CD8-positive, alpha-beta memory T cell (primary cell): ENCODE measurements at regions not wholly inside any gene's neighbourhood (a gene's known extent, or its start where the extent isn't known, plus 50 kb on each side); places are given as distances from the start of the nearest gene placed in this dataset.

Experiments
- CTCF ChIA-PET: fragments of 350-600 bp; sonication (Branson Sonifier 250); formaldehyde crosslinking; loops from one replicate; lab custom pipeline; 2021; ENCODE audit warnings: antibody characterized with exemption; lab: Charles Lee
- POLR2A ChIA-PET: fragments of 350-600 bp; sonication (Branson Sonifier 250); formaldehyde crosslinking; loops from one replicate; lab custom pipeline; 2021; ENCODE audit warnings: antibody characterized with exemption; lab: Charles Lee
- DNase-seq, 5 donors: peaks; one replicate each; pipeline versions ENCODE4 v3.0.0 to v3.0.0-alpha.2; 2020 to 2022; ENCODE audit warnings: mixed read lengths in 1 of 5
- H3K27ac ChIP-seq: one replicate; pipeline ENCODE4 v1.7.0; 2013; ENCODE audit warnings: low read depth, mild to moderate bottlenecking, low read length, moderate library complexity
- H3K27me3 ChIP-seq: 2 replicates; pipeline ENCODE4 v1.7.0; 2013; ENCODE audit warnings: low read length, mild to moderate bottlenecking; ENCODE audit not compliant: insufficient read depth, poor library complexity, severe bottlenecking
- H3K36me3 ChIP-seq: 2 replicates; pipeline ENCODE4 v1.7.0; 2013; ENCODE audit warnings: mild to moderate bottlenecking, low read length, moderate library complexity; ENCODE audit not compliant: insufficient read depth
- H3K4me1 ChIP-seq: 2 replicates; pipeline ENCODE4 v1.7.0; 2013; ENCODE audit warnings: mild to moderate bottlenecking, low read length, moderate library complexity; ENCODE audit not compliant: insufficient read depth
- H3K4me3 ChIP-seq: 2 replicates; pipeline ENCODE4 v1.7.0; 2013; ENCODE audit warnings: mild to moderate bottlenecking, low read length
- H3K9me3 ChIP-seq: 2 replicates; pipeline ENCODE4 v1.7.0; 2013; ENCODE audit warnings: mild to moderate bottlenecking, low read length
- H3K27ac Mint-ChIP-seq, 8 donors: one replicate each; pipeline ENCODE4 v1.8.0; 2020 to 2021; ENCODE audit warnings: mixed read lengths in 8 of 8, mild to moderate bottlenecking in 6 of 8, inconsistent platforms in 3 of 8, moderate library complexity in 3 of 8
- H3K27me3 Mint-ChIP-seq, 2 donors: one replicate each; pipeline ENCODE4 v1.8.0; 2020 to 2021; ENCODE audit warnings: mixed read lengths in 2 of 2, mild to moderate bottlenecking in 1 of 2, moderate library complexity in 1 of 2
- H3K36me3 Mint-ChIP-seq, 3 donors: one replicate each; pipeline ENCODE4 v1.8.0; 2020 to 2021; ENCODE audit warnings: mixed read lengths in 3 of 3, inconsistent platforms in 1 of 3, mild to moderate bottlenecking in 1 of 3
- H3K4me1 Mint-ChIP-seq, 3 donors: one replicate each; pipeline ENCODE4 v1.8.0; 2020 to 2021; ENCODE audit warnings: mixed read lengths in 3 of 3, inconsistent platforms in 1 of 3, mild to moderate bottlenecking in 1 of 3
- H3K4me3 Mint-ChIP-seq, 7 donors: one replicate each; pipeline ENCODE4 v1.8.0; 2020 to 2021; ENCODE audit warnings: mixed read lengths in 7 of 7, mild to moderate bottlenecking in 6 of 7, moderate library complexity in 4 of 7, inconsistent platforms in 2 of 7
- H3K9me3 Mint-ChIP-seq, 5 donors: one replicate each; pipeline ENCODE4 v1.8.0; 2020 to 2022; ENCODE audit warnings: mixed read lengths in 5 of 5, mild to moderate bottlenecking in 3 of 5, moderate library complexity in 2 of 5, inconsistent platforms in 1 of 5

DNA sequence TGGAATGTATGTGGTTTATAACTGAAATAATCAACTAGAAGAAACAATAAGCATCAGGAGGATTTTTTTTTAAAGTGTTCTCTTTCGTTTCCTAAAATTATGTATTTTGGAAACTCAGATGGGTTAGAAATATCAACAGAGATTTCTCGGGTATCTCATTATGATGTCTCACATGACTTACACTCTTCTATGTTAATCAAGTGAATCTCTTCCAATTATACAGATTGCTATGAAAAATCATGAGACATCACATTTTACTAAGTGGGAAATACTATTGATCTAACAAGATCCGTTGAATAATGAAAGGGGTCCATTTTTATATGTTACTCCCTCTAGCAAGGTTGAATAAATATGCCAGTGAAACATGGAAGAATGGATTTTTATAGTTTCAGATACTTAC, 54.7 kb upstream of the NRIP1 start:
- ChIA-PET POLR2A (no interaction called here), CTCF (no interaction called here)
- DNase-seq: no peak
- Mint-ChIP-seq H3K4me3 (no peak overlapping the region), H3K27ac (no peak overlapping the region), H3K9me3 (peaks cover 0 to 2% (median 0%) of the 10 kb centered on the region in 5 donors), H3K36me3 (no peaks in the 10 kb centered on the region), H3K27me3 (peaks cover 5 to 8% of the 10 kb centered on the region in 2 donors), H3K4me1 (no peaks in the 10 kb centered on the region)
- Histone ChIP-seq H3K4me3 (no peak overlapping the region), H3K9me3 (no peaks in the 10 kb centered on the region), H3K4me1 (no peaks in the 10 kb centered on the region), H3K36me3 (no peaks in the 10 kb centered on the region), H3K27ac (no peak overlapping the region), H3K27me3 (no peaks in the 10 kb centered on the region)

DNA sequence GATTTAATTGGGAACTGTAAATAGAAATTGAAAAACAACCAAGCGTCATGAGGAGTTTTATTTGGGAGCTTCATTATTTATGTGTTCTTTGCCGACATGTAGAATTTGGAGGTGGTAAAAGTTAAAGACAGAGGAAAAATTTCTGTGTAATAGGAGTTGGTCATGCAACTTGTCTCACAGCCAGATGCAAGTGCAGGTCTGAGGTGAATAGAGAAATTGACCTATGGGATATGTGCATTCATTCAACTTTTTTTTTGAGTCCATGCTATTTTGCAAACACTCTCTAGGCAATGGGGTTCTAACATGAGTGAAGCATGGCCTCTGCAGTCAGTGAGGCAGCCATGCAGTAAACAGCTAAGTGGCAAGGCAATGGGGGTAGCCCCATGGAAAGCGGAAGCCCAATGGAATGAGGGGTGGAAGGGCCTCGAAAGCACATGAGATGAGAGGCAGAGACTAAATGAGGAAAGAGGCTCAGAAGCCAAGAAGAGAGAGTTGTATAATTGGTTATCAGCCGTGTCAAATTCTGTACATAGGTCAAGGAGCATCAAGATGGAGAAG, 56.4 kb upstream of the NRIP1 start:
- H3K4me3 Mint-ChIP-seq: no peak overlapping the region
- peaks cover 0 to 2% (median 0%) of the 10 kb centered on the region in 5 donors for H3K9me3 Mint-ChIP-seq
- peaks cover 1 to 2% of the 10 kb centered on the region in 2 donors for H3K27me3 Mint-ChIP-seq
- Histone ChIP-seq H3K4me3 (no peak overlapping the region), H3K27ac (no peak overlapping the region), H3K4me1 (no peaks in the 10 kb centered on the region), H3K9me3 (no peaks in the 10 kb centered on the region), H3K36me3 (no peaks in the 10 kb centered on the region), H3K27me3 (no peaks in the 10 kb centered on the region)
- H3K36me3 Mint-ChIP-seq: no peaks in the 10 kb centered on the region
- ChIA-PET CTCF (no interaction called here), POLR2A (no interaction called here)
- no peak for DNase-seq
- no peaks in the 10 kb centered on the region for H3K4me1 Mint-ChIP-seq
- H3K27ac Mint-ChIP-seq: no peak overlapping the region

DNA sequence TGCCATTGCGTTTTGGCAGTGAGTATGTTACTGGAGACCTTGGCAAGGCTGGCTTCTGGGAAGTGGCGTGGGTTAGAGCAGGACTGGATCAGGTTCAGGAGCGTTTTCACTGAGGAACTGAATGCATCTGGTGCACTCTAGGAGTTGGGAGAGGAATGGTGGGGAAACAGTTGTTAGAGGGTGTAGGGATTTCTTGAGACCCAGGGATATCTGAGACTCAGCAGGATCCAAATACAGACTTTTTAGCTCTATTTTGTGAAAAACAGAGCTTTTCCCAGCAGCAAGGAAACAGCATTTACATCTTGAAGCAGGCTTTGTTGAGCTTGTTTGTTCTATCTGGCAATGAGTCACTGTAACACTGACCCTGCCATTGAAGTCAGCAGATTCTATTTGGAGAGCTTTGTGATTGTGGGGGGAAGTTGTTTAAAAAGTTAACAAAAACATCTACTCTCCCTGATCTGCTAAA, 56.9 kb upstream of the NRIP1 start:
- Histone ChIP-seq H3K27ac (no peak overlapping the region), H3K4me1 (no peaks in the 10 kb centered on the region), H3K27me3 (no peaks in the 10 kb centered on the region), H3K4me3 (no peak overlapping the region), H3K36me3 (no peaks in the 10 kb centered on the region), H3K9me3 (no peaks in the 10 kb centered on the region)
- no peak for DNase-seq
- Mint-ChIP-seq H3K36me3 (no peaks in the 10 kb centered on the region), H3K4me1 (no peaks in the 10 kb centered on the region), H3K27ac (no peak overlapping the region), H3K9me3 (peaks cover 0 to 2% (median 0%) of the 10 kb centered on the region in 5 donors), H3K4me3 (no peak overlapping the region), H3K27me3 (peaks cover 1 to 2% of the 10 kb centered on the region in 2 donors)
- ChIA-PET POLR2A (no interaction called here), CTCF (no interaction called here)

DNA sequence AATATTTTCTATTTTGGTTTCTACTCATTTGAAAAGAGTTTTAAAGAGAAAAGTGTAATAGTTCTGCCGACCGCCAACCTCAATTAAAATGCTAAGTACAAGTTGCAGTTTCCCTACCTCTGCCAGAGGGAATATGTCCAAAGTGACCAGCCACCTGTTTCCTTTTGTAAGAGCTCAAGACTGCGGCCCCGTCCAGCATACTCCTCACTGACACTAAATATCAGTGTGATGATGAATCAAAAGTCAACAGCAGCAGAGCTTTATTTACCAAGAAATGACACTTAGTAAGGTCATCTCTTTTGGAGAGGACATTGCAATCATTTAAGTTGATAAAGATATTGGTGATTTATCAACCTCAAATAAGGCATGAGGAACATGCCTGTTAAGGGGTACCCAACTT, 57.4 kb upstream of the NRIP1 start:
- Histone ChIP-seq H3K27me3 (no peaks in the 10 kb centered on the region), H3K36me3 (no peaks in the 10 kb centered on the region), H3K4me3 (no peak overlapping the region), H3K4me1 (no peaks in the 10 kb centered on the region), H3K9me3 (no peaks in the 10 kb centered on the region), H3K27ac (no peak overlapping the region)
- Mint-ChIP-seq H3K36me3 (no peaks in the 10 kb centered on the region), H3K27me3 (peaks cover 1 to 2% of the 10 kb centered on the region in 2 donors), H3K4me3 (no peak overlapping the region), H3K9me3 (peaks cover 0 to 2% (median 0%) of the 10 kb centered on the region in 5 donors), H3K4me1 (no peaks in the 10 kb centered on the region), H3K27ac (peak overlapping the region in 1 of 8 donors; percentile 70)
- ChIA-PET POLR2A (no interaction called here), CTCF (no interaction called here)
- DNase-seq: no peak

DNA sequence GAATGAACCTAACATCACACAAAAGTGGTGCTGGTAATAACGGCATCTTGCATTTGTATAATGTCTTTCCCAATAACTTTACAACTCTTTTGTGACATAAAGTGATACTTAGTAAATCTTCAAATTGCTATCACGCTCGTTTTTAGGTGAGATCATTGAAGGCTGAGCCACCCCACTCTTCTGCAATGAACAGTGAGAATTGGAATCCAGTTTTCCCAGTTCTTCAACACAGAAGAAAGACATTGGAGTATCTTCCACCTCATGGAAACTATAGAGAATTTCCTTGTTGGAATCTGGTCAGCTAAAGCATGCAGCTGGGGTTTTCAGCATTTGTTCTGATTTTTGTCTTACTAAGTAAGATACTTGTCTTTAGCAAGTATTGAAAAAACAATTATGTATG, 59.9 kb upstream of the NRIP1 start:
- Histone ChIP-seq H3K4me1 (no peaks in the 10 kb centered on the region), H3K27me3 (no peaks in the 10 kb centered on the region), H3K27ac (no peak overlapping the region), H3K4me3 (no peak overlapping the region), H3K36me3 (no peaks in the 10 kb centered on the region), H3K9me3 (no peaks in the 10 kb centered on the region)
- peaks cover 0 to 1% of the 10 kb centered on the region in 2 donors for H3K27me3 Mint-ChIP-seq
- DNase-seq: no peak
- peaks cover 0 to 2% (median 0%) of the 10 kb centered on the region in 5 donors for H3K9me3 Mint-ChIP-seq
- no peaks in the 10 kb centered on the region for H3K4me1 Mint-ChIP-seq
- ChIA-PET CTCF (no interaction called here), POLR2A (no interaction called here)
- peaks cover 0 to 5% (median 0%) of the 10 kb centered on the region in 3 donors for H3K36me3 Mint-ChIP-seq
- H3K4me3 Mint-ChIP-seq: no peak overlapping the region
- no peak overlapping the region for H3K27ac Mint-ChIP-seq

DNA sequence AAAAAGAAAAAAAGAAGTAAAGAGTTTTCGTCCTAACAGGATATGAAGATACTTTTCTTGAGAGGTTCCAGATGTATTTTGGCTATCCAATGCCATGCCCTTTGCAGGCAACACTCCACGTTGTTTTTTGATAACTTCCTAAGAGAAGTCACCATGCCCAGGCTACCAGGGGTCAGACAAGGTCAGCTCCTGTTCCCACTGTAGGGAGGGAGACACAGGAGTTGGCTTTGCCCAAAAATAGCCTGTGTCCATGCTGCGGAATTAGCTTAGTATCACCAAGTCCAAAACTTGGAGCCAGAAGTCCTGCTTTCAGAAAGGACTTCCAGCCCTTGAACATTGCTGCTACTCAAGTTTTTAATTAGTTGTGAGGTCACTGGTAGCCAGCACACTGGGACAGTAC, 62.1 kb upstream of the NRIP1 start:
- no peaks in the 10 kb centered on the region for H3K27me3 Mint-ChIP-seq
- H3K36me3 ChIP-seq: no peaks in the 10 kb centered on the region
- no peaks in the 10 kb centered on the region for H3K4me1 Mint-ChIP-seq
- no peaks in the 10 kb centered on the region for H3K27me3 ChIP-seq
- H3K36me3 Mint-ChIP-seq: peaks cover 0 to 5% (median 0%) of the 10 kb centered on the region in 3 donors
- H3K9me3 ChIP-seq: no peaks in the 10 kb centered on the region
- H3K4me3 Mint-ChIP-seq: no peak overlapping the region
- POLR2A ChIA-PET: no interaction called here
- no peaks in the 10 kb centered on the region for H3K9me3 Mint-ChIP-seq
- H3K4me3 ChIP-seq: no peak overlapping the region
- CTCF ChIA-PET: no interaction called here
- H3K27ac ChIP-seq: no peak overlapping the region
- H3K27ac Mint-ChIP-seq: no peak overlapping the region
- no peaks in the 10 kb centered on the region for H3K4me1 ChIP-seq
- DNase-seq: no peak

DNA sequence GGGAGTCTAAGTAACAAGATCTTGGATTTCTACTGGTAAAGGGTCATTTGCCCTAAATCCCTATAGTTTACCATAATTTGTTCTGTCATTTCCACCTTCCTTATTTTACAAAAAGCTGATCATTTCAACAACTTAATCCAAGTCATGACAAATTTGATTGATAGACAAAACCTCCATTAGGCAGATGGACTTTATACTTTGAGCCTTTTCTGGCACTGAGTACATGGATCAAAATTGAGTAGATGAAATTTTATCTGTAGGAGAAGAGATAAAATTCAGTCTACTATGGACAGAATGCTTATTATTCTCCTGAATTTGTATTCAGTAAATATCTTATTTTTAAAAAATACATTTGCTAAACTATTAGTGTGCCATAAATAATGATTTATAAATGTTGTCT, 62.6 kb upstream of the NRIP1 start:
- Mint-ChIP-seq H3K27me3 (no peaks in the 10 kb centered on the region), H3K9me3 (peaks cover 0 to 2% (median 0%) of the 10 kb centered on the region in 5 donors), H3K4me3 (no peak overlapping the region), H3K36me3 (peaks cover 0 to 5% (median 0%) of the 10 kb centered on the region in 3 donors), H3K4me1 (no peaks in the 10 kb centered on the region), H3K27ac (no peak overlapping the region)
- Histone ChIP-seq H3K36me3 (no peaks in the 10 kb centered on the region), H3K4me3 (no peak overlapping the region), H3K27me3 (no peaks in the 10 kb centered on the region), H3K9me3 (no peaks in the 10 kb centered on the region), H3K27ac (no peak overlapping the region), H3K4me1 (no peaks in the 10 kb centered on the region)
- ChIA-PET CTCF (no interaction called here), POLR2A (no interaction called here)
- DNase-seq: no peak

DNA sequence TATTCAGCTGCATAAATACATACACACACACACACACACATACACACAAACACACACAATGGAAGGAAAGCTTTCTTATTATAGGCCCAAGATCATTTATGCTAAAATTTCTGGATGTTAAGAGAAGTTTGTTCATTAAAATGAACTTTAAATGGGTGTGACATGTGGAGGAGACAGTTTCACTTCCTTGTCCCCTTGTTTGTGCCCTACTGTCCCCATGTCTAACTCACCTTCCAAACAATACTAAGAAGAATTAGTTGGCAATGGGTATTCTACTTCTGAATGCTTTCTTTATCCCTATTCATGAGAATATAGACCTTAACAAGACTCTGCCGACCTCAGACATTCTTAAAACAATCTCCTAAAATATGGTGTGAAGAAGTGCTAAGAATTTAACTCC, 63.5 kb upstream of the NRIP1 start:
- no peaks in the 10 kb centered on the region for H3K4me1 ChIP-seq
- DNase-seq: no peak
- no peak overlapping the region for H3K4me3 ChIP-seq
- Mint-ChIP-seq H3K4me3 (no peak overlapping the region), H3K27ac (peak overlapping the region in 1 of 8 donors; percentile 16), H3K9me3 (peaks cover 0 to 2% (median 0%) of the 10 kb centered on the region in 5 donors), H3K27me3 (peaks cover 0 to 2% of the 10 kb centered on the region in 2 donors), H3K4me1 (no peaks in the 10 kb centered on the region), H3K36me3 (peaks cover 0 to 5% (median 0%) of the 10 kb centered on the region in 3 donors)
- no peaks in the 10 kb centered on the region for H3K27me3 ChIP-seq
- H3K27ac ChIP-seq: no peak overlapping the region
- H3K9me3 ChIP-seq: no peaks in the 10 kb centered on the region
- H3K36me3 ChIP-seq: no peaks in the 10 kb centered on the region
- ChIA-PET CTCF (no interaction called here), POLR2A (no interaction called here)
